ENCODE measurements at regions not wholly inside any gene's neighbourhood (a gene's known extent, or its start where the extent isn't known, plus 50 kb on each side); places are given as distances from the start of the nearest gene placed in this dataset.
"Not testable (repeated sequence)": the region's sequence is repeated elsewhere in the genome, so short reads cannot be mapped to it uniquely, and the experiment has no call there.

DNA sequence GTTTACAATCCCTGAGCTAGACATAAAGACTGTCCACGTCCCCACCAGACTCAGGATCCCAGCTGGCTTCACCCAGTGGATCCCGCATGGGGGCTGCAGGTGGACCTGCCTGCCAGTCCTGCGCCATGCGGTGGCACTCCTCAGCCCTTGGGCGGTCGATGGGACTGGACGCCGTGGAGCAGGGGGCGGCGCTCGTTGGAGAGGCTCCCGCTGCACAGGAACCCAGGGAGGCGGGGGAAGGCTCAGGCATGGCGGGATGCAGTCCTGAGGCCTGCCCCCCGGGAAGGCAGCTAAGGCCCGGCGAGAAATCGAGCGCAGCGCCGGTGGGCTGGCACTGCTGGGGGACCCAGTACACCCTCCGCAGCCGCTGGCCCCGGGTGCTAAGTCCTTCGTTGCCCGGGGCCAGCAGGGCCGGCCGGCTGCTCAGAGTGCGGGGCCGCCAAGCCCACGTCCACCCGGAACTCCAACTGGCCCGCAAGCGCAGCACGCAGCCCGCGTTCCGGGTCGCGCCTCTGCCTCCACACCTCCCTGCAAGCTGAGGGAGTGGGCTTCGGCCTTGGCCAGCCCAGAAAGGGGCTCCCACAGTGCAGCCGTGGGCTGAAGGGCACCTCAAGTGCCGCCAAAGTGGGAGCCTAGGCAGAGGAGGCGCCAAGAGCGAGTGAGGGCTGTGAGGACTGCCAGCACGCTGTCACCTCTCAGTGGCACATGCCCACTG, 553.1 kb downstream of the CDH9 start:
- H2BK5ac ChIP-seq (ENCODE audit: low read depth, low read length, poor library complexity, severe bottlenecking); H3K18ac ChIP-seq (ENCODE audit: low read depth, low read length); H3K27ac ChIP-seq (ENCODE audit: insufficient read depth, low read length); in situ Hi-C loops (cut with MboI; ENCODE audit: low sequenced_read_pairs); H3K4me3 ChIP-seq (ENCODE audit: insufficient read depth, low read depth, low read length); H3K36me3 ChIP-seq (ENCODE audit: control insufficient read depth, insufficient read depth, low read length); H3K9me1 ChIP-seq (ENCODE audit: insufficient read depth, low read length); H2BK120ac ChIP-seq (ENCODE audit: low read depth, low read length); dilution Hi-C loops (cut with HindIII; ENCODE audit: low sequenced_read_pairs, unreplicated experiment); H2AK9ac ChIP-seq (replicated peaks; ENCODE audit: low read depth, low read length, poor library complexity); H4K20me1 ChIP-seq (ENCODE audit: insufficient read depth, low read length); H4K5ac ChIP-seq (ENCODE audit: low read depth, low read length); ATAC-seq (ENCODE audit: low read depth); H3K23ac ChIP-seq (ENCODE audit: low read depth, low read length); H2AK5ac ChIP-seq (ENCODE audit: low read depth, low read length); H3K4me2 ChIP-seq (ENCODE audit: low read depth, low read length); H3K79me1 ChIP-seq (ENCODE audit: low read depth in 1 of 2, low read length in 2 of 2); H4K8ac ChIP-seq (ENCODE audit: low read depth in 2 of 2, low read length in 2 of 2); H3K9ac ChIP-seq (ENCODE audit: low read depth, low read length); H3K4me1 ChIP-seq (ENCODE audit: control insufficient read depth, insufficient read depth, low read length); H3K14ac ChIP-seq (replicated peaks; ENCODE audit: low read depth, low read length); H2BK15ac ChIP-seq (ENCODE audit: low read depth, low read length); H3K56ac ChIP-seq (ENCODE audit: extremely low read depth, insufficient read depth, low read length); intact Hi-C loops (cut with micrococcal nuclease); DNase-seq; H3K4ac ChIP-seq (ENCODE audit: low read depth, low read length); H3K27me3 ChIP-seq (ENCODE audit: control insufficient read depth, insufficient read depth, low read length); H3K9me3 ChIP-seq (ENCODE audit: control insufficient read depth, insufficient read depth, low read length); H2BK20ac ChIP-seq (ENCODE audit: low read depth, low read length); H4K91ac ChIP-seq (ENCODE audit: insufficient read depth, low read depth, low read length); BruUV-seq (replicated peaks); H2AFZ ChIP-seq (replicated peaks; ENCODE audit: low read length, poor library complexity); POLR2A ChIA-PET (ENCODE audit: unreplicated experiment): not testable (repeated sequence)
- WGBS, 2 experiments (ENCODE audit: extremely low coverage in 2 of 2, insufficient read length in 1 of 2): 89% methylated on average over 10 of the region's 46 CpGs; no CpG with 5 or more reads in 1 of the 2 experiments
- CTCF ChIA-PET: interaction anchor here (0.8 kb wide), 1 partner anchor 138 kb away, joined by 3 read pairs; no protein-coding TSS in a partner anchor

Data from IMR-90 (cell line).